AG04449 (cell line): ENCODE measurements at regions not wholly inside any gene's neighbourhood (a gene's known extent, or its start where the extent isn't known, plus 50 kb on each side); places are given as distances from the start of the nearest gene placed in this dataset.

Experiments
- CTCF ChIA-PET: fragments of 350-600 bp; formaldehyde crosslinking; extraction: SDS; loops from one replicate; lab custom pipeline; 2021; ENCODE audit warnings: antibody characterized with exemption; lab: Yijun Ruan, JAX
- POLR2A ChIA-PET: fragments of 400-600, 350-600 bp; formaldehyde crosslinking; extraction: SDS; loops from one replicate; lab custom pipeline; 2020; ENCODE audit warnings: antibody characterized with exemption, inconsistent platforms; lab: Yijun Ruan, JAX
- DNase-seq: peaks from one replicate; pipeline ENCODE4 v3.0.0-alpha.2; 2010; ENCODE audit warnings: low read depth, low spot score
- H3K4me3 ChIP-seq: 2 replicates; pipeline ENCODE4 v1.5.1; 2011; ENCODE audit warnings: low read depth, mild to moderate bottlenecking, control low read depth, low read length
- TF ChIP-seq, protein P1 (sequence below): IDR thresholded peaks from one replicate; pipeline ENCODE4 v1.5.1; 2011; ENCODE audit warnings: mild to moderate bottlenecking, moderate library complexity, low read length, control low read depth, inconsistent platforms; ENCODE audit not compliant: insufficient read depth; ENCODE audit errors: missing control alignments

DNA sequence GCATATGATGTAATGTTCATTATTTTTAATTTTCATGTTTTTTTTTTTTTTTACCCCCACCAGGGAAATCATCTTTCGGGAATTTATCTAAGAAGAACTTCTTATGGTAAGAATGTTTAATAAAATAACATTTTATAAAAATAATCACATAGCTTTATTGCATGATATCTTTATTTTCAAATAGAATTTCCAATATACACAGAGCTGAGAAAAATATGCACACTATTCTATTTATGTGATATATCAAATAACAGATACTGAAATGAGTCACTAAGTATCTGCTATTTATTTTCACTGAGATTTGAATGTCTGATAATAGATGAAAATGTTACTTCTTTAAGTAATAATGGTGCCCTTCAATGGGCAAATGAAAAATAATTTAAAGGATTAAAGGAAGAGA lies 1217.3 kb downstream of the MAT2B start:
- POLR2A ChIA-PET = no interaction called here
- no peak overlapping the region for H3K4me3 ChIP-seq
- DNase-seq = no peak
- CTCF ChIA-PET = no interaction called here
- TF ChIP-seq, protein P1, sequence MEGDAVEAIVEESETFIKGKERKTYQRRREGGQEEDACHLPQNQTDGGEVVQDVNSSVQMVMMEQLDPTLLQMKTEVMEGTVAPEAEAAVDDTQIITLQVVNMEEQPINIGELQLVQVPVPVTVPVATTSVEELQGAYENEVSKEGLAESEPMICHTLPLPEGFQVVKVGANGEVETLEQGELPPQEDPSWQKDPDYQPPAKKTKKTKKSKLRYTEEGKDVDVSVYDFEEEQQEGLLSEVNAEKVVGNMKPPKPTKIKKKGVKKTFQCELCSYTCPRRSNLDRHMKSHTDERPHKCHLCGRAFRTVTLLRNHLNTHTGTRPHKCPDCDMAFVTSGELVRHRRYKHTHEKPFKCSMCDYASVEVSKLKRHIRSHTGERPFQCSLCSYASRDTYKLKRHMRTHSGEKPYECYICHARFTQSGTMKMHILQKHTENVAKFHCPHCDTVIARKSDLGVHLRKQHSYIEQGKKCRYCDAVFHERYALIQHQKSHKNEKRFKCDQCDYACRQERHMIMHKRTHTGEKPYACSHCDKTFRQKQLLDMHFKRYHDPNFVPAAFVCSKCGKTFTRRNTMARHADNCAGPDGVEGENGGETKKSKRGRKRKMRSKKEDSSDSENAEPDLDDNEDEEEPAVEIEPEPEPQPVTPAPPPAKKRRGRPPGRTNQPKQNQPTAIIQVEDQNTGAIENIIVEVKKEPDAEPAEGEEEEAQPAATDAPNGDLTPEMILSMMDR = no peak

DNA sequence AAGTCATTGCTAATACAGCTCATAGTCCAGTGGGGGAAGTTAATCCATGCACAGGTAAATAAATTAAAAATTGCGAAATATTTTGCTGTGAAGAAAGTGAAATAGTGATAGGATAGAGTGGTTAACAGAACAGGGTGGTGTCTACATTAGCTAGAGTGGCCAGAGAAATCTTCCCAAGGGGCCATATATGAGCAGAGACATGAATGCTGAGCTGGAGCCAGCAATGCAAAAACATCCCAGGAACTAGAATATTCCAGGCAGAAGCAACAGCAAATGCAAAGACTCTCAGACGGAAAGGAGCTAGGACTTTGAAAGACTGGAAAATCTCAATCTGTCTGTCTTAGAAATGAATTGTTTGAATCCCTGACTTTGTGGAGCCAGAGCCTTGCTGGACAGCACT lies 1221.6 kb downstream of the MAT2B start:
- ChIA-PET CTCF (no interaction called here), POLR2A (no interaction called here)
- DNase-seq = no peak
- TF ChIP-seq, protein P1 = no peak
- no peak overlapping the region for H3K4me3 ChIP-seq

DNA sequence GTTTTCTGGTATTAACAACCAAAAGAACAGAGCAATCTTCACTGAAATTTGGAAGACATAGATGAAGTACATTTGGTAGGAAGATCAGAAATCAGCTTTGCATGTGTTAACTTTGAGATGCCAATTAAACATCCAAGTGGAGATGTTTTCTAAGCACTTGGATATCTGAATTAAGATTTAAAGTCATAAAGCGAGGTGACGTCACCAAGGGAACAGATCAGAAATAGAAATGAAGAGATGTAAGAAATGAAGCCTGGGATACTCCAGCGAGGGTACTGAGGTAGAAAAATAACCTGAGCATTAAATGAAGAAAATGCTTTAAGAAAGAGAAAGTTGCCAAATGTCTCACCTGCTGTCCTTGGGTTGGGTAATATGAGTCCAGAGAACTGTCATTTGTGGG lies 1223.3 kb downstream of the MAT2B start:
- DNase-seq = no peak
- ChIA-PET CTCF (no interaction called here), POLR2A (no interaction called here)
- H3K4me3 ChIP-seq = no peak overlapping the region
- TF ChIP-seq, protein P1 = no peak

DNA sequence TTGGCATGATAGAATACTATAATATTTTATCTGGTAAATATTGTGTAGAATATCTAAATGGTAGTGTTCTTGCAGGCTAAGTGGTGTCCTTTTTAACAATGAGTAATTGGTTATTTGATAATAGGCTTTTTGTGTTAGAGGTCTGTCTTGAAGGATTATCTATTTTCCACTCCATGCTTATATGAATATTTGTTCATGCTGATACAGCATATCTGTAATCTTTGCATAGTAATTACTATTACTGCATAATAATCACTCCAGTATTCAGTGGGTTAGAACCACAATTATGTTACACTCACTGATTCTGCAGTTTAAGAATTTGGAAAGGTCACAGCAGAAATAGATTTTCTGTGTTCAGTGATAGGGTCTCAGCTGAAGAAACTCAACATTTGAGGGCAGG lies 1229.9 kb downstream of the MAT2B start:
- ChIA-PET CTCF (no interaction called here), POLR2A (no interaction called here)
- TF ChIP-seq, protein P1 = no peak
- H3K4me3 ChIP-seq = no peak overlapping the region
- DNase-seq = no peak

DNA sequence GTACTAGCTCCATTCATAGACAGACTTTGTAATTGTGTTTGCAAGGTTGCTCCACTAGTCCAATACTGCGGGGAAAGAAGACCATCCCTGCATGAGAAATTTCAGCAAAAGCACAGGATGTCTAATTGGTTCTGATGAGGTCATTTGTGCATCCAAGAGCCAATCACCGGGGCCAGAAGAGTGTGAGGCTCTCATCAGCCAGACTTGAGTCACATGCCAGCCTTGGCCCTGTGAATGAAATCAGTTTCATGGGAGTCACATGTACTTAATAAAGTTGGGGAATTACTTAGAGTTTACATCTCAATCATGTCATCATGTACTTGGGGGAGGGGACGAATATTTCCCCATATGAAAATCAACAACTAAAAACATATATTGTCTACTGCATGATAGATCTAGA lies 1236.0 kb downstream of the MAT2B start:
- ChIA-PET POLR2A (no interaction called here), CTCF (no interaction called here)
- H3K4me3 ChIP-seq = no peak overlapping the region
- TF ChIP-seq, protein P1 = no peak
- DNase-seq = no peak

DNA sequence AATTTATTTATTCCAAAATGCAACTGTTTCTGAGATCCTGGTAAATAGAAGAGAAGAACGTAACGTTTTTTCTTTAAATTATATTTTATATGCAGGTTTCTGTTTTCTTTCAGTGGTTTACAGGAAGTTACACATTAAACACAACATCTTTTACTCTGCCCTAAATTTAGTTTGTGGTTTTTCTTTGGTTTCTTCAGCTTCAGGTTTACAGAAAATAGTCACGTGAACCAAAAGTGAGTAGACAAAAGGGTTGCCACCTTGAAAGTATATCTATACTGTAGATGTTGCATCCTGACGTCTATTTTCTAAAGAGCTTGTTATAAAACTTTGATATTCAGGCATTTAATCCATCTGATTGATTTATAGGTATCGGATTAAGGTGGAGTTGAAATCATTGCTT lies 1236.6 kb downstream of the MAT2B start:
- ChIA-PET POLR2A (no interaction called here), CTCF (no interaction called here)
- no peak overlapping the region for H3K4me3 ChIP-seq
- TF ChIP-seq, protein P1 = no peak
- no peak for DNase-seq

DNA sequence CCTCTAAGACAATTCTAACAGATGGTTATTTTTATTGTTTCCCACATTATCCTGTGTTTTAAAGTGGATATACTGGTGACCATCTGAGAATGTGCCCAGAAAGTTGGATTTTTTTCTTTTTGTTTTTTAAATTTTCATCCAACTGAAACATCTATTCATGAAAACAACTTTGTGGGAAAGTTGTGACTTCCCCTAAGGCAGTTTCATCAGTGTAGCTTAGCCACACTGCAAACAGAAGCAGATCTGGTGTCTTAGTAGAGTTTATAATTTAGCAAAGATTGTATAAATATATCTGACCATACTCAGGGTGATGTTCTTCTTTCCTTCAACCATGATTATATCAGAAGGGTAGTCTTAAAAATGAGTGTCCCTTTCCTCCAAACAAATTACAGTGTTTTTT lies 1241.3 kb downstream of the MAT2B start:
- TF ChIP-seq, protein P1 = no peak
- no peak for DNase-seq
- no peak overlapping the region for H3K4me3 ChIP-seq
- ChIA-PET POLR2A (no interaction called here), CTCF (no interaction called here)
